Esophagus mucosa (tissue), 1 donor: ENCODE measurements at regions not wholly inside any gene's neighbourhood (a gene's known extent, or its start where the extent isn't known, plus 50 kb on each side); places are given as distances from the start of the nearest gene placed in this dataset.

Experiments
- ATAC-seq: fragments of 200-7000 bp; cut with Tn5 transposase; one replicate; pipeline ENCODE4 v1.9.1; 2020
- donor health status: DM: yes; HTN: yes; CAD: no.

GRCh38 chr5:112628214-112628980 lies 109.3 kb upstream of the APC start:
- no peak for ATAC-seq

DNA sequence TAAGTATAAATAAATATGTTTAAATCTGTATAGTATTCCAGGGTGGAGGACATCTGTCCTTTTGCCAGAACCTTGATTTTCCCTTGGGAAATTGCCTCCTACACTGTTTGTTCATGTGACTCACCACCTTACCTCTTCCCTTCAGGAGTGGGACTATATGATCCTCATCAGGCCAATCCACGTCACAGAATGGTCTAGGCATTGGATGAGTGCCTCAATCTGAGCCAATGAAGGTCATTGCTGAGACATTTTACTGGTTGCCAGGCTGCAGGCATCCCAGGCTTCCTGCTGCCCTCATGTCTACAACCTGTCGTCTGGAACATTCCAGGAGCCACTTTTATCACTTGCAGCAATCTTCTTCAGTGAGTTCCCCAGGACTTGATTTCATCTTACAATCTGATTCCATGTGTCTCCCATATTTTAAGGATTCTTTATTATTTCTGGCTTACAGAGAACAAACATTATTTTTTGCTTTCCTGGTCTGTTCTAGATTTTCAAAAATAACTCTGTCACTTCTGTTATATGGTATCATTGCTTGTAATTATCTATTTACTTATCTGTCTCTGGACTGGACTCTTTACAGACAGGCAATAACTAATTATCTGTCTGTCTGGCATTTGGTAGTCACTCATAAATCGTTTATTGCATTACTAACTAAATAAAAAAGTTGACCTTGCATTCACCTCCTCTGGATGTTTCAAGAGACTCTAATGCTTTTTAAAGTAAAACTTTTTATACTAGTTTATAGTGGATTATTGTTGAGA lies 107.3 kb upstream of the APC start:
- ATAC-seq: no peak

DNA sequence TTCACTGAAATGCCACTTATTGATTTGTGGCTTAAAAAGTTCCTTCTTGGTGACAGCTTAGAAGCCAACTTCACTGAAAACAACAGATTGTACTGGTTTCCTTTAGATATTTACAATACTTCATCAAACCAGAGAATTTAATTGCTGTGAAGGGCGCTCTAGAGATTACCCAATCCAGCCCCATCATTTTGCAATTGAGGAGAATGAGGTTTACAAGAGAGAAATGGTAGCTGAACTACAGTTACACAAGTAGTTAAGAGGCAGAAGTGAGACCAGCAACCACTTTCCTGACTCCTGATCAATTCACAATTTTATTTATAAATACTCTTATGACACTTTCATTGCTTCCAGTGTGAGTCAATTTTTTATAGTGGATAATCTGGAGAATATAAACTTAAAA lies 103.5 kb upstream of the APC start:
- ATAC-seq: no peak

DNA sequence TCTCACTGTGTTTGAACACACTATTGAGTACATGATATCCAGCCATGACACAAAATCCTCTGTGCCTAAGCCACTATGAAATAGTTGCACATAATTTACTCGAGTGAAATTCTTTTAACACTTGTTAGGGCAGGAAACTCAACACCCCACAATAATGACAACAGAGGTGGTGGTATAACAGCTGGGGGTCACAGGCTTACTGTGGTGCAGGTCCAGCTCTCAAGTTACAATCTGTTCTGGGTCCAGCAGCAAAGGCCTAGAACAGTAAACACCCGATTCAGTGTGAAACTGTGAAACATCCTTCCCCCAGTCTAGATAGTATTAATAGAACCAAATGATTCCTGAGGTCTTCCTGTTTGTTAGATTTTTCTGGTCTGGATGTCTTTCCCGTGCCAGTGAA lies 102.9 kb upstream of the APC start:
- no peak for ATAC-seq

DNA sequence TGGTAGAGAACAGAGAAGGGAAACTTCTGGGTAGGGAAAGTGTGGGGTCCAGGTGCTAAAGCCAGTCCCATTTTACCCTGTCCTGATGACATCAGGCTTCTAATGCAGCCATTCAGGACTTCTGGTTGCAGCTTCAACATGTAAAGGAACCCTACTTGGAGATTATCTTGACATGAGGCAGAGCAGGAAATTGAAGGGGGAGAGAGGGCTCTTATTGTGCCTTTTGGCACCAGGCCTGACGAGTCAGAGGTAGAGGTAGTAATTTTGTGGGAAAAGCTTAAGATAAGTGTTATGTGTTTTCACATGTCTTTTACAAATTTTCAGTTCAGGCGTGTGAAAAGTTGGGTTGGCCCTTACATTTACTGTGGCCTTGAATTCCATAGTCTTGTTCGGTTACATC lies 102.4 kb upstream of the APC start:
- ATAC-seq: peak; percentile 17

DNA sequence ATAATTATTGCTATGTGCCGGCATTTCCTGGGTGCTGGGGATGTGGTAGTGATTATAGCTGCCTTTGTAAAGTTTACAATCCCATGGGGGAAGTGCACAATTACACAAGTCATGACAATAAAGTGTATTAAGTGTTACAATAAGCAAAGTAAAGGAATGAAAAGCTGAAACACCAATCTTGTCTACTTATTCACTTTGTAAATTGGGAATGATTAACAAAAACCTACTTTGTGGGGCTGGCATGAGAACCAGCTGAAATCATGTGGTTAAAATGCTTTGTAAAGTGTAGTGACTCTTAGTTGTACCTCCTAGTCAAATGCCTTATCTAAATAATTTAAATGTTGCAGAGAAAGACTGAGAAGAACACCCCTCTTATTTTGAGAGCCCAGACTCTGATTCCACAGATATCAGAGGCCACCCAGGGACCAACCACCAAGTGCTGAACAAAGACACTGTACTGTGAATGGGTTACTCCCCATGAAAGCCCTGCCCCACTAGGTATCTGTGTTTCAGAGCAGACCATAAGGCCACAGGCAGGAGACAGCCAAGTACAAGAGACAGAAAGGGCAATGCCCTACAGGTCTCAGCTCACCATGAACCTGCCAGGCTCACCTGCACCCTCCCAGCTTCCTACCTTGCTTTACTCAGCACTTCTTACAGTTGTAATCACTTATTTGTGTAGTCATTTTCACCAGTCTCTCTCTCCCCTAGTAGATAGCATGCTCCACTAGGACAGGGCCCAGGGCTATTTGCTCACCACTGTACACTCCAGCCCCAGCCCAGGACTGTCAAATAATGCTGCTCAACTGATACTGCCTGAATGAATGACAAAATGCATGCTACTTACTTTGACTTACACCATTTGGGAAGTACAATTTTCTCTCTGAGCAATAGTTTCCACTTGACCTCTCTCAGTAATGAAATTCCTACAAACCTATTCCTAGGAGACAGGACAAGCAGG lies 101.6 kb upstream of the APC start:
- ATAC-seq: peak; percentile 80

GRCh38 chr5:112636751-112637150 lies 100.9 kb upstream of the APC start:
- no peak for ATAC-seq

DNA sequence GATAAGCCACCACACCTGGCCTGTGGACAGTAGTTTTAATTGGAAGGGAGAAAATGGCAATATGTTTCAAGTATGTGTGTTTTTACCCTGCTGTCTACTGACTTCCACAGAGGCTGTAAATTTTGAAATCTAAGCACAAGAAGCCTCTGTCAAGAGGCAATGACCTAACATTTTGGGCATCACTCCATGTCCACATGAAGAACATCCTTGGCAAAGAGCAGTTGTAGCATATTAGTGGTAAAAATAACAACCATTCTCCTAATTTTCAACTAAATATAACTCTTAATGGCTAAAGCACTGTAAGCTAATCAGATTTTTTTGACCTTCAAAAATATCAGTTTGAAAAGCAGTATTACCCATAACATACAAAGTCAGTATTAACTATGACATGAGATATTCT lies 100.3 kb upstream of the APC start:
- ATAC-seq: no peak

- ATAC-seq: no peak
Observed at GRCh38 chr5:112640546-112640945, 97.1 kb upstream of the APC start.

- no peak for ATAC-seq
Observed at GRCh38 chr5:112641515-112642110, 96.1 kb upstream of the APC start.

- ATAC-seq: no peak
Observed at GRCh38 chr5:112642885-112643284, 94.8 kb upstream of the APC start.

GRCh38 chr5:112643339-112643971 lies 94.2 kb upstream of the APC start:
- no peak for ATAC-seq

DNA sequence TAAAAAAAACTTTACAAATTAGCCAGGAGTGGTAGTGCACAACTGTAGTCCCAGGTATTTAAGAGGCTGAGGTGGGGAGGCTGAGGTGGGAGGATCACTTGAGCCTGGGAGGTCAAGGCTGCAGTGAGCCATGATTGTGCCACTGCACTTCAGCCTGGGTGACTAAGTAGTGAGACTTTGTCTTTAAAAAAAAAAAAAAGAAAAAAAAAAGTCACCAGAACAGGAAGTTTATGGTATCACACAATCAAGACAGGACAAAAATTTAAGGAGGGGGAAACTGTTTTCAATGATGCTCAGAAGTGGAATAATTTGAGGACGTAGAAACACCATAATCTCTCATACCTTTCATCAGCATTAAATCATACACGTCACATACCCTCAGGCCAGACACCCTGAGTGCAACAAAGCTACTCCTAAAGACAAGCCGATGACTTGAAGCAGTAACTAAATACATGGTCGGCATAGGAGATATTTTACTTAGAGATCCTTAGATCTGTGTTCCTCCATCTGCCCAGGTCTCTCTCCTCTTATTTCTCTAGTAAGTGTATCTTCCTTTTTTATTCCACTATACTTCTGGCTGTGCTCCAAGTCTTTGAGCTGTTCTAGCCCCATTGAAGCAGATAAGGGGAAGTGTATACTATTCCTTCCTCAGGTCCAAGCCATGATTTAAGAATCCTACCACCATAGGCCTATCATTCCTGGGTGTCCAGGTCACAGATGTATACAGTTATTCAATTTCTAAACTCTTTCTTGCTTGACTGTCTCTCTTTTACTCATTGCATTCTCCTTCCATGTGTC lies 91.3 kb upstream of the APC start:
- no peak for ATAC-seq

GRCh38 chr5:112647428-112647827 lies 90.3 kb upstream of the APC start:
- ATAC-seq: no peak

GRCh38 chr5:112648264-112648663 lies 89.4 kb upstream of the APC start:
- no peak for ATAC-seq

DNA sequence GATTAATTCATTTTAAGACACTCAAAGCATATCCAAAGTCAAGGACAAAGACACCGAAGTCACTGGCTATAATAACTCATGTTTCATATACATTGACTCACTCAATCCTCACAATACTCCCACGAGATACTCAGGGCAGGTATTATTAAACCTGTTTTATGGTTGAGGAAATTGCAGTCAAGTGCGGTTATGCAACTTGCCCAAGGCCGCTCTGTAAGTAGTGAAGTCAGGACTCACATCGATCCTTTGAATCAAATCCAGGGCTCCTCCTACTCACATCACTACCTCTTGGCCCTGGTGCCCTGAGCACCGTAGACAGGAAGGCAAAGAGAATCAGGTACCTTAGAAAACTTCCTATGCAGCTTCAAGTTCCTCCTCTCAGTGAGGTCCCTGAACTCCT lies 87.8 kb upstream of the APC start:
- peak; percentile 98 for ATAC-seq

DNA sequence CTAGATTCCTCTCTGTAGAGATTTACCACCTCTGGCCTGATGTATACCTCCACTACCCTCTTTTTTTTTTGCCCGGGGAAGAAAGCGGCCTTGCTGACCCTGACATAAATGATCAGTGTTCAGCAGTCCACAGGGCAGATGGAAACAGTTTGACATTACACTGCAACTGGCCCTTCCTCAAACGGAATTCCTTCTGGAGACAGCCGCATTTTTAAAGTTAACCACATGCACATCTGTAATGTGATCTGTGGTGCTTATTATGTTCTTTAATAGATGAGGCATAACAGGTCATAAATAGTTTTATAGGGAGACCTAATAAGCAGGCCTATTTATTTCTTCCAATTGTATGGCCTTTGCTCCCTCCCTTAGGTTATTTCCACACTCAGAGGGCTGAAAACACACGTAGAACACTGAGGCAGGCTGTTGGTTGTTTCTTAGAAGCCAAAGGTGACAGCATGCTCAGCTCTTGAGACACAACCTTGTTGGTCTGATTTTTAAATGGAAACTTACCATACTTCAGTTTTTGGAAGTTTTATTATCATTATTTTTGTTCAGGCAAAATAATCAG lies 84.0 kb upstream of the APC start:
- ATAC-seq: no peak

DNA sequence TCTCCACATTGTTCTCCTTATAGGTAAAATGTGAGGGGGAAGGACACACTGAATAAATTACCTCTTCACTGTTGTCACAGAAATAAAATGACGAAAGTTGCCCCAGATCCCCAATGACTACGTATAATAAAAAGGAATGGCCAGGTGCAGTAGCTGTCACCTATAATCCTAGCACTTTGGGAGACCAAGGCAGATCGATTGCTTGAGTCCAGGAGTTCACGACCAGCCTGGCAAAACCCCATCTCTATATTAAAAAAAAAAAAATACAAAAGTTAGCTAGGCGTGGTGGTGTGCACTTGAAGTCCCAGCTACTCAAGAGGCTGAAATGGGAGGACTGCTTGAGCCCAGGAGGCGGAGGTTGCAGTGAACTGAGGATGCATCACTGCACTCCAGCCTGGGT lies 82.2 kb upstream of the APC start:
- no peak for ATAC-seq

DNA sequence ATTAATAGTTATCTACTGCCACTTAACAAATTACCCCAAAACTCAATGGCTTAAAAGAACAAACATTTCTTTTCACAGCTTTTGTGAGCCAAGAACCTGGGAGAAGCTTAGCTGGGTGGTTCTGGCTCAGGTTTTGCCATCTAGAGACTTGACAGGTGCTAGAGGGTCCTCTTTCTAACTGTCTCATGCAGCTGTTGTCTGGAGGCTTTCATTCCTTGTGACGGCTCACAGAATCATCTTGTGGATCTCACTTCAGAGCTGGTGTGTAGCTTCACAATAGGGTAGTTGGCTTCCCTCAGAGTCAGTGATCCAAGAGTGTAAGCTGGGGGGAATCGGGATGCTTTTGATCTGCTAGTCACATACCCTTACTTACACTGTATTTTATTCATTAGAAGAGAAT lies 81.2 kb upstream of the APC start:
- no peak for ATAC-seq

DNA sequence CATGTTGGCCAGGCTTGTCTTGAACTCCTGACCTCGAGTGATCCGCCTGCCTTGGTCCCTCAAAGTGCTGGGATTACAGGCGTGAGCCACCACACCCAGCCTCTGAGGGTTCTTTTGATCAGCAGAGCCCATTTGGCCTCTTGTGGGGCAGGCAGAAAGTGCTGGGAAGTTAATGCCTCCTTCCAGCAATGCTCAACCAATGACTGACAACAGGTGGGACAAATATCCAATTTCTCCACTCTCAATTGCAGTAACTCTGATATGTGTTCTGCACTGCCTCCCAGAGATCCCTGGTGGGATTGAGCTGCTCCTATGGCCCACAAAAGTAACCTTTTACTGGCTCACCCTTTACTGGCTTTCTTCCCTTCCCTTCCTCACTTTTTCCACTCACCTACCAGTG lies 79.9 kb upstream of the APC start:
- ATAC-seq: no peak

GRCh38 chr5:112660359-112660758 lies 77.3 kb upstream of the APC start:
- no peak for ATAC-seq
